Adrenal gland (tissue), 9 donors: ENCODE measurements at regions not wholly inside any gene's neighbourhood (a gene's known extent, or its start where the extent isn't known, plus 50 kb on each side); places are given as distances from the start of the nearest gene placed in this dataset.

Experiments used
- DNase-seq, 7 donors: peaks; one replicate each; pipeline ENCODE4 v3.0.0-alpha.2; 2019 to 2020
- H3K27ac ChIP-seq, 5 donors: fragments of 200-600 bp; sonication (generic) in 4 of 5; 1 replicate in 3 of 5; 2 replicates in 2 of 5; pipeline versions ENCODE4 v1.5.1 to v1.8.0; 2016 to 2020; ENCODE audit warnings: mild to moderate bottlenecking in 1 of 5
- H3K27me3 ChIP-seq: fragments of 200-600 bp; 2 replicates; pipeline ENCODE4 v1.8.0; 2021
- H3K36me3 ChIP-seq, 2 donors: fragments of 200-600 bp; replicated peaks in 1 of 2; 1 replicate in 1 of 2; 2 replicates in 1 of 2; pipeline versions ENCODE4 v1.5.1 to v1.8.0; 2018 to 2022
- H3K4me1 ChIP-seq, 2 donors: fragments of 200-600 bp; replicated peaks in 1 of 2; 1 replicate in 1 of 2; 2 replicates in 1 of 2; pipeline versions ENCODE4 v1.5.1 to v1.8.0; 2018 to 2021
- H3K4me3 ChIP-seq, 4 donors: fragments of 200-600 bp; sonication (generic) in 3 of 4; one replicate each; pipeline ENCODE4 v1.5.1; 2016 to 2018
- H3K9me3 ChIP-seq, 3 donors: fragments of 200-600 bp; sonication (generic) in 1 of 3; replicated peaks in 1 of 3; 1 replicate in 2 of 3; 2 replicates in 1 of 3; pipeline versions ENCODE4 v1.5.1 to v1.8.0; 2016 to 2021
- POLR2A ChIP-seq, 2 donors: fragments of 450-650 bp; IDR thresholded peaks; one replicate each; pipeline ENCODE4 v1.6.1; 2017; ENCODE audit warnings: antibody characterized with exemption in 2 of 2, mild to moderate bottlenecking in 2 of 2, moderate library complexity in 1 of 2
- WGBS, 4 donors: extraction: QIAGEN DNeasy Blood & Tissue Kit in 2 of 4; methylation state at CpG; one replicate each; pipeline versions ENCODE4 v1.1.5 to v1.1.7; 2013 to 2017; 5-methylcytosine and 5-hydroxymethylcytosine counted together
- intact Hi-C, 2 donors: fragments of 100-400 bp; cut with DNase I; formaldehyde crosslinking; loops; one replicate each; pipeline versions ENCODE4 v1.14.1 to v1.15.0; 2022 to 2023
- TF ChIP-seq, protein P1 (sequence below), 6 experiments: fragments of 450-650 bp in 4 of 6; fragments of 200-600 bp in 2 of 6; sonication (generic) in 1 of 6; IDR thresholded peaks; 1 replicate in 5 of 6; 2 replicates in 1 of 6; pipeline versions ENCODE4 v1.5.1 to v1.8.0; 2016 to 2021; ENCODE audit warnings: antibody characterized with exemption in 6 of 6, mild to moderate bottlenecking in 2 of 6, moderate library complexity in 1 of 6
- donor health status: healthy with polysubstance abuse.
- donor health status: Bipolar disorder and iron deficiency.
- donor health status: DM: yes; HTN: yes; CAD: no.
- donor health status: DM: no; HTN: no; CAD: no.
- donor health status: DM: no; HTN: no; CAD: no.

GRCh38 chr1:106049595-106049994 lies 1006.9 kb upstream of the PRMT6 start:
- no peaks in the 10 kb centered on the region for H3K4me1 ChIP-seq
- H3K27ac ChIP-seq: no peak overlapping the region
- intact Hi-C loops: no loop called here
- H3K27me3 ChIP-seq: no peaks in the 10 kb centered on the region
- TF ChIP-seq POLR2A (IDR thresholded peaks at IDR 0.05): no peak
- TF ChIP-seq, protein P1, sequence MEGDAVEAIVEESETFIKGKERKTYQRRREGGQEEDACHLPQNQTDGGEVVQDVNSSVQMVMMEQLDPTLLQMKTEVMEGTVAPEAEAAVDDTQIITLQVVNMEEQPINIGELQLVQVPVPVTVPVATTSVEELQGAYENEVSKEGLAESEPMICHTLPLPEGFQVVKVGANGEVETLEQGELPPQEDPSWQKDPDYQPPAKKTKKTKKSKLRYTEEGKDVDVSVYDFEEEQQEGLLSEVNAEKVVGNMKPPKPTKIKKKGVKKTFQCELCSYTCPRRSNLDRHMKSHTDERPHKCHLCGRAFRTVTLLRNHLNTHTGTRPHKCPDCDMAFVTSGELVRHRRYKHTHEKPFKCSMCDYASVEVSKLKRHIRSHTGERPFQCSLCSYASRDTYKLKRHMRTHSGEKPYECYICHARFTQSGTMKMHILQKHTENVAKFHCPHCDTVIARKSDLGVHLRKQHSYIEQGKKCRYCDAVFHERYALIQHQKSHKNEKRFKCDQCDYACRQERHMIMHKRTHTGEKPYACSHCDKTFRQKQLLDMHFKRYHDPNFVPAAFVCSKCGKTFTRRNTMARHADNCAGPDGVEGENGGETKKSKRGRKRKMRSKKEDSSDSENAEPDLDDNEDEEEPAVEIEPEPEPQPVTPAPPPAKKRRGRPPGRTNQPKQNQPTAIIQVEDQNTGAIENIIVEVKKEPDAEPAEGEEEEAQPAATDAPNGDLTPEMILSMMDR (IDR thresholded peaks at IDR 0.05): no peak
- no peak for DNase-seq
- H3K4me3 ChIP-seq: no peak overlapping the region
- no peaks in the 10 kb centered on the region for H3K9me3 ChIP-seq
- H3K36me3 ChIP-seq: no peaks in the 10 kb centered on the region
- 6 to 36% (median 26%) methylated on average over 1 of the region's 1 CpG for WGBS, 4 donors

DNA sequence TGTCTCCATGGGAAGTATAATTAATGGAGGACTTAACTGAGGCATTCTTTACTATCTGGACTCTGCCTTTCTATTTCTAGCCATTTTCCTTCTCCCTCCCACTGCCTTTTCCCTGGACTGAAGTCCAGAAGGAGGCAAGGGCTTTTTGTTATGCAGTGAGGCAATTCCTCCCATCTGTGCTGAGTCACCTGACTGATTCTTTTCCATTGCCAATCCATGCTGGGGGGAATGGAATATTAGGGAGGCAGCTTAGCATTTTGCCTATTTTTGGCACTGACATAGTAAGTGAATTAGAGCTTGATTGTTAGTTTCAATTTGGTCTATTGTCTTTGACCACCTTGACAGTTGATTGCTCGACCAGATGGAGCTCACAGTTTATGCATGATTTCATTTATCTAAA lies 1000.6 kb upstream of the PRMT6 start:
- H3K4me3 ChIP-seq: no peak overlapping the region
- no peak overlapping the region for H3K27ac ChIP-seq
- 29 to 69% (median 46%) methylated on average over 1 of the region's 1 CpG for WGBS, 4 donors
- no peaks in the 10 kb centered on the region for H3K36me3 ChIP-seq
- no peaks in the 10 kb centered on the region for H3K27me3 ChIP-seq
- intact Hi-C loops: no loop called here
- no peak for DNase-seq
- H3K9me3 ChIP-seq: no peaks in the 10 kb centered on the region
- no peaks in the 10 kb centered on the region for H3K4me1 ChIP-seq
- TF ChIP-seq, protein P1 (IDR thresholded peaks at IDR 0.05): no peak
- no peak for TF ChIP-seq POLR2A (IDR thresholded peaks at IDR 0.05)

DNA sequence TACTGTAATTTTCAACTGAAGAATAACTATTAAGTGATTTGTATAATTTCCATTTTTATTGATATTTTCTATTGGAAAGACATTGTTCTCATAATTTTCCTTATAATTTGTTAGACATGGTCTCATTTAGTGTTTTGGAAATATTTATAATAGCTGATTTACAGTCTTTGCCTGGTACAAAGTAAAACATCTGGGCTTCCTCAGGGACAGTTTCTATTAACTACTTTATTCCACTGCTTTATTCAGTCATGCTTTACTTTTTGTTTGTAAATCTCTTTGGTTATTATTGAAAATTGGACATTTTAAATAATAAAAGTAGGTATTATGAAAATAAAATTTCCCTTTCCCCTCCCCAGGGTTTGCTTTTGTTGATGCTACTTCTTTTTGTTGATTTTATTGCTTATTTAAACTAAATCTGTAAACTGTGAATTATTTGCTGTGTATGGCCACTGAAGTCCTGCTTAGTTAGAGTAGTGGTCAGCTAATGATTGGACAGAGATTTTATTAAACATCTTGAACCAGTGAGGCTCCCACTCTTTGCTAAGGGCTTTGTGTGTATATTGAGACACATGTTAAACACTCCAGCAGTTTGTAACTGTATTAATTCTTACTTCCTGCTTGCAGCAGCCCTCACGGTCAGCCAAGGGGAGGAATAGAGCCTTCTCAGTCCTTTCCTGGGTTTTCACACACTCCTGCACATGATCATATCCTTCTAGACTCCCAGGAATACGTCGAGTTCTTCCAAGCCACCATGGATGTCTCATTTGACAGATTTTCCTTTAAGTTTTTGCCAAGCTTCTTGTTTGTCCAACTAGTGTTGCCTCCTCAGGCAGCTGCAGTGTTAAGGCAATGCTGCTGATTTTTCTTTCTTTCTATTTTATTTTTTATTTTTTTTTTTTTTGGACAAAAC lies 994.6 kb upstream of the PRMT6 start:
- H3K27me3 ChIP-seq: no peaks in the 10 kb centered on the region
- no peaks in the 10 kb centered on the region for H3K36me3 ChIP-seq
- H3K4me3 ChIP-seq: no peak overlapping the region
- 34 to 63% (median 41%) methylated on average over 3 of the region's 3 CpGs for WGBS, 4 donors
- intact Hi-C loops: no loop called here
- H3K9me3 ChIP-seq: no peaks in the 10 kb centered on the region
- no peak for DNase-seq
- TF ChIP-seq, protein P1 (IDR thresholded peaks at IDR 0.05): no peak
- no peak for TF ChIP-seq POLR2A (IDR thresholded peaks at IDR 0.05)
- H3K4me1 ChIP-seq: no peaks in the 10 kb centered on the region
- no peak overlapping the region for H3K27ac ChIP-seq

- no peaks in the 10 kb centered on the region for H3K9me3 ChIP-seq
- H3K27me3 ChIP-seq: no peaks in the 10 kb centered on the region
- H3K36me3 ChIP-seq: no peaks in the 10 kb centered on the region
- H3K4me1 ChIP-seq: no peaks in the 10 kb centered on the region
- intact Hi-C loops: no loop called here
- WGBS, 4 donors: 69 to 87% (median 77%) methylated on average over 1 of the region's 1 CpG
- H3K4me3 ChIP-seq: no peak overlapping the region
- TF ChIP-seq, protein P1 (IDR thresholded peaks at IDR 0.05): no peak
- TF ChIP-seq POLR2A (IDR thresholded peaks at IDR 0.05): no peak
- no peak overlapping the region for H3K27ac ChIP-seq
- DNase-seq: no peak
These were observed 993.0 kb upstream of the PRMT6 start for GRCh38 chr1:106063510-106063909.
